Endothelial cell of umbilical vein (primary cell): ENCODE measurements at regions not wholly inside any gene's neighbourhood (a gene's known extent, or its start where the extent isn't known, plus 50 kb on each side); places are given as distances from the start of the nearest gene placed in this dataset.

Source experiments
- BruUV-seq: library from RNA; stranded (reverse); fragments of 400-500 nt; replicated peaks from 2 replicates; lab custom pipeline; 2021; lab: Mats Ljungman, UMichigan
- CTCF ChIA-PET: fragments of 300-600, 350-600 bp; sonication (Branson Sonifier 250); formaldehyde crosslinking; loops from one replicate; lab custom pipeline; 2021; ENCODE audit warnings: antibody characterized with exemption, inconsistent platforms; lab: Charles Lee
- POLR2A ChIA-PET: fragments of 300-600, 350-600 bp; sonication (Branson Sonifier 250); formaldehyde crosslinking; loops from one replicate; lab custom pipeline; 2021; ENCODE audit warnings: antibody characterized with exemption, inconsistent platforms; lab: Charles Lee
- DNase-seq: peaks from one replicate; pipeline ENCODE4 v3.0.0-alpha.2; 2011; ENCODE audit warnings: low read depth, low spot score
- FAIRE-seq: peaks from 2 replicates; lab custom pipeline; 2011; peaks lifted over from hg19 to GRCh38; lab: Jason Lieb, UNC
- H2AFZ ChIP-seq: 2 replicates; pipeline ENCODE4 v1.6.0; 2012; ENCODE audit warnings: low read depth, low read length, control low read depth, inconsistent platforms
- H3K27ac ChIP-seq: 2 replicates; pipeline ENCODE4 v1.5.1; 2011; ENCODE audit warnings: low read depth, mild to moderate bottlenecking, control low read depth, low read length, moderate library complexity; ENCODE audit not compliant: insufficient read depth
- H3K27me3 ChIP-seq, 2 experiments: 2 replicates each; pipeline versions ENCODE4 v1.6.0 to v1.6.1; 2011; ENCODE audit warnings: low read length in 2 of 2, mixed read lengths in 1 of 2; ENCODE audit not compliant: control insufficient read depth in 2 of 2, insufficient read depth in 2 of 2
- H3K36me3 ChIP-seq, 2 experiments: 2 replicates in 1 of 2; 3 replicates in 1 of 2; pipeline ENCODE4 v1.5.1; 2011; ENCODE audit warnings: low read length in 2 of 2, mild to moderate bottlenecking in 1 of 2, moderate library complexity in 1 of 2; ENCODE audit not compliant: control insufficient read depth in 2 of 2, insufficient read depth in 2 of 2; ENCODE audit errors: extremely low read depth in 1 of 2
- H3K4me1 ChIP-seq: 3 replicates; pipeline ENCODE4 v1.5.1; 2011; ENCODE audit warnings: mild to moderate bottlenecking, low read length; ENCODE audit not compliant: control insufficient read depth, insufficient read depth; ENCODE audit errors: extremely low read depth
- H3K4me2 ChIP-seq: 2 replicates; pipeline ENCODE4 v1.6.1; 2011; ENCODE audit warnings: low read length, control low read depth, mixed read lengths; ENCODE audit not compliant: insufficient read depth
- H3K4me3 ChIP-seq, 3 experiments: fragments of 200-600 bp in 1 of 3; sonication (generic), shearing (Covaris generic) in 1 of 3; replicated peaks in 1 of 3; 2 replicates each; pipeline ENCODE4 v1.5.1; 2011 to 2016; ENCODE audit warnings: control low read depth in 3 of 3, low read length in 3 of 3, mild to moderate bottlenecking in 2 of 3, inconsistent platforms in 1 of 3, low read depth in 1 of 3, moderate library complexity in 1 of 3; ENCODE audit not compliant: insufficient read depth in 1 of 3
- H3K79me2 ChIP-seq: 2 replicates; pipeline ENCODE4 v1.6.0; 2012; ENCODE audit warnings: low read length, inconsistent platforms; ENCODE audit not compliant: control insufficient read depth, insufficient read depth
- H3K9ac ChIP-seq: replicated peaks from 2 replicates; pipeline ENCODE3; 2011; ENCODE audit warnings: low read length, control low read depth; ENCODE audit not compliant: insufficient read depth; ENCODE audit errors: extremely low read depth
- H3K9me1 ChIP-seq: replicated peaks from 3 replicates; pipeline ENCODE4 v1.6.0; 2011; ENCODE audit warnings: mild to moderate bottlenecking, low read length; ENCODE audit not compliant: control insufficient read depth, insufficient read depth; ENCODE audit errors: extremely low read depth
- H3K9me3 ChIP-seq: replicated peaks from 2 replicates; pipeline ENCODE4 v1.5.1; 2012; ENCODE audit warnings: low read length, inconsistent platforms; ENCODE audit not compliant: control insufficient read depth, insufficient read depth
- H4K20me1 ChIP-seq: replicated peaks from 2 replicates; pipeline ENCODE3; 2011; ENCODE audit warnings: mild to moderate bottlenecking, low read length; ENCODE audit not compliant: control insufficient read depth, insufficient read depth; ENCODE audit errors: extremely low read depth
- EZH2 ChIP-seq: IDR thresholded peaks from 2 replicates; pipeline ENCODE4 v1.6.1; 2012; ENCODE audit warnings: borderline replicate concordance, low read depth, mild to moderate bottlenecking, moderate library complexity, low read length, inconsistent platforms; ENCODE audit not compliant: severe bottlenecking
- FOS ChIP-seq: IDR thresholded peaks from 2 replicates; pipeline ENCODE4 v1.6.1; 2011; ENCODE audit warnings: mild to moderate bottlenecking, low read length, moderate library complexity, borderline replicate concordance; ENCODE audit not compliant: insufficient read depth
- GATA2 ChIP-seq: IDR thresholded peaks from 2 replicates; pipeline ENCODE4 v1.7.0; 2011; ENCODE audit warnings: low read depth, mild to moderate bottlenecking, moderate library complexity, mixed read lengths, low read length; ENCODE audit not compliant: insufficient read length, insufficient read depth
- JUN ChIP-seq: IDR thresholded peaks from 2 replicates; pipeline ENCODE4 v1.6.1; 2011; ENCODE audit warnings: borderline replicate concordance, low read depth; ENCODE audit not compliant: insufficient read length, insufficient read depth
- MAX ChIP-seq: IDR thresholded peaks from 2 replicates; pipeline ENCODE4 v1.6.1; 2011; ENCODE audit not compliant: insufficient read depth, insufficient read length
- MYC ChIP-seq: IDR thresholded peaks from one replicate; pipeline ENCODE4 v1.6.1; 2011; ENCODE audit warnings: mild to moderate bottlenecking, low read depth, low read length
- POLR2A ChIP-seq: IDR thresholded peaks from 2 replicates; pipeline ENCODE4 v1.6.1; 2012; ENCODE audit warnings: low read depth, mild to moderate bottlenecking, control low read depth, low read length
- POLR2AphosphoS5 ChIP-seq: IDR thresholded peaks from 2 replicates; pipeline ENCODE4 v1.6.1; 2012; ENCODE audit warnings: low read depth, mild to moderate bottlenecking, control low read depth, low read length, moderate library complexity; ENCODE audit not compliant: insufficient read depth
- dilution Hi-C: fragments of 300-500 bp; cut with MboI; formaldehyde crosslinking; loops from one replicate; pipeline ENCODE4 v1.15.0; 2019; ENCODE audit warnings: low sequenced_read_pairs; ENCODE audit not compliant: extremely low pct_ligation_motif_present
- intact Hi-C: fragments of 100-400 bp; cut with micrococcal nuclease; formaldehyde crosslinking; loops from one replicate; pipeline ENCODE4 v1.10.0; 2022
- TF ChIP-seq, protein P1 (sequence below), 2 donors: IDR thresholded peaks; 1 replicate in 1 of 2; 2 replicates in 1 of 2; pipeline ENCODE4 v1.5.1; 2011; ENCODE audit warnings: low read length in 2 of 2, mild to moderate bottlenecking in 2 of 2, moderate library complexity in 2 of 2, control low read depth in 1 of 2, inconsistent platforms in 1 of 2, low read depth in 1 of 2; ENCODE audit not compliant: insufficient read depth in 1 of 2; ENCODE audit errors: extremely low read depth in 1 of 2

DNA sequence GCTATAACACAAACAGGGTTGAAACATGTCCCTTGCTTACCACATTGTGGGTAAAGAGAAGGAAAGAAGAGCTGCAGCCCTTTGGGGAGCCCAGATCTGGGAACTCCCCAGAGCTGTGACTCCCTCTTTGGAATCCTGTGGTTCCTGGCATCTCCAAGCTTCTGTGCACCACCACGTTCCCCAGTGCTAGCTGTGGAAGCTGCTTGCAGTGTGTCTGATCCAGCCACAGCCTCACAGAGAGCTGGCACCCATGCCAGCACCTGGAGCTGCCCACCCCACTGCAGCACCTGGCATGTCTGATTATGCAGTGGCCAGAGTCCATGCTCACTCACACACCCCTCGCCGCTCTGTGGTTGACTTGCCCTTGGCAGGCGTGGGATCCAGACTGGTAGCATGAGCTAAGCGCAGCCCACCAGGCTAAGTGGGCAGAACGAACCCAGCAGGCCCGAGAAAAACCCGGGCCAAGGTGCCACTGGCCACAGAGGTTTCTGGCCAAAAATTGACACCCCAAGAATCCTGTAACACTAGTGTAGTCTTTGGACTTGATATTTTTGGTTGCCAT lies 252.6 kb upstream of the KCNJ16 start:
- no peaks in the 10 kb centered on the region for H3K27me3 ChIP-seq
- no peaks in the 10 kb centered on the region for H4K20me1 ChIP-seq
- no peaks in the 10 kb centered on the region for H3K36me3 ChIP-seq
- H3K4me1 ChIP-seq = peaks cover 3% of the 10 kb centered on the region
- no TSS peak for BruUV-seq
- no peak for DNase-seq
- H3K9ac ChIP-seq = no peak overlapping the region
- ChIA-PET CTCF (interaction anchor here (0.9 to 1.7 kb wide), 2 partner anchors 214 to 321 kb away, joined by 3 to 6 read pairs; no protein-coding TSS in a partner anchor), POLR2A (no interaction called here)
- no peaks in the 10 kb centered on the region for H3K9me3 ChIP-seq
- H3K27ac ChIP-seq = no peak overlapping the region
- dilution Hi-C loops (no loop called here), intact Hi-C loops (no loop called here)
- no peak for FAIRE-seq
- no peak overlapping the region for H3K4me3 ChIP-seq
- H3K9me1 ChIP-seq = no peaks in the 10 kb centered on the region
- H3K79me2 ChIP-seq = no peaks in the 10 kb centered on the region
- H2AFZ ChIP-seq = no peak overlapping the region
- H3K4me2 ChIP-seq = no peak overlapping the region
- TF ChIP-seq JUN (no peak), POLR2A (no peak), MAX (no peak), GATA2 (no peak), FOS (no peak), MYC (no peak), POLR2AphosphoS5 (no peak), EZH2 (no peak)
- TF ChIP-seq, protein P1, sequence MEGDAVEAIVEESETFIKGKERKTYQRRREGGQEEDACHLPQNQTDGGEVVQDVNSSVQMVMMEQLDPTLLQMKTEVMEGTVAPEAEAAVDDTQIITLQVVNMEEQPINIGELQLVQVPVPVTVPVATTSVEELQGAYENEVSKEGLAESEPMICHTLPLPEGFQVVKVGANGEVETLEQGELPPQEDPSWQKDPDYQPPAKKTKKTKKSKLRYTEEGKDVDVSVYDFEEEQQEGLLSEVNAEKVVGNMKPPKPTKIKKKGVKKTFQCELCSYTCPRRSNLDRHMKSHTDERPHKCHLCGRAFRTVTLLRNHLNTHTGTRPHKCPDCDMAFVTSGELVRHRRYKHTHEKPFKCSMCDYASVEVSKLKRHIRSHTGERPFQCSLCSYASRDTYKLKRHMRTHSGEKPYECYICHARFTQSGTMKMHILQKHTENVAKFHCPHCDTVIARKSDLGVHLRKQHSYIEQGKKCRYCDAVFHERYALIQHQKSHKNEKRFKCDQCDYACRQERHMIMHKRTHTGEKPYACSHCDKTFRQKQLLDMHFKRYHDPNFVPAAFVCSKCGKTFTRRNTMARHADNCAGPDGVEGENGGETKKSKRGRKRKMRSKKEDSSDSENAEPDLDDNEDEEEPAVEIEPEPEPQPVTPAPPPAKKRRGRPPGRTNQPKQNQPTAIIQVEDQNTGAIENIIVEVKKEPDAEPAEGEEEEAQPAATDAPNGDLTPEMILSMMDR (IDR thresholded peaks at IDR 0.05; ENCODE audit: extremely low read depth in 1 of 2, insufficient read depth in 1 of 2, low read depth in 1 of 2, low read length in 2 of 2) = no peak
